IMR-90 (cell line): ENCODE measurements at regions not wholly inside any gene's neighbourhood (a gene's known extent, or its start where the extent isn't known, plus 50 kb on each side); places are given as distances from the start of the nearest gene placed in this dataset.

Experiments used
- ATAC-seq: fragments of 200-7000 bp; cut with Tn5 transposase; 2 replicates; pipeline ENCODE4 v1.9.1; 2020; ENCODE audit warnings: low read depth, mild to moderate bottlenecking, moderate library complexity
- BruUV-seq: library from RNA; stranded (reverse); fragments of 400-500 nt; replicated peaks from 2 replicates; lab custom pipeline; 2021; lab: Mats Ljungman, UMichigan
- CTCF ChIA-PET: fragments of 300-600 bp; formaldehyde crosslinking; extraction: SDS; loops from one replicate; lab custom pipeline; 2021; ENCODE audit warnings: antibody characterized with exemption; lab: Yijun Ruan, JAX
- POLR2A ChIA-PET: fragments of 300-600 bp; sonication (Branson Sonifier 250); formaldehyde crosslinking; loops from one replicate; lab custom pipeline; 2022; ENCODE audit warnings: antibody characterized with exemption; ENCODE audit not compliant: unreplicated experiment; lab: Charles Lee
- DNase-seq: peaks from one replicate; pipeline ENCODE4 v3.0.0; 2013
- H2AFZ ChIP-seq: replicated peaks from 2 replicates; pipeline ENCODE3; 2013; ENCODE audit warnings: low read length, mild to moderate bottlenecking; ENCODE audit not compliant: poor library complexity
- H2AK5ac ChIP-seq: 2 replicates; pipeline ENCODE4 v1.6.1; 2013; ENCODE audit warnings: low read depth, low read length, inconsistent platforms
- H2AK9ac ChIP-seq: replicated peaks from 2 replicates; pipeline ENCODE3; 2013; ENCODE audit warnings: mild to moderate bottlenecking, low read depth, low read length, moderate library complexity; ENCODE audit not compliant: poor library complexity
- H2BK120ac ChIP-seq: 2 replicates; pipeline ENCODE4 v1.6.1; 2013; ENCODE audit warnings: low read depth, low read length, inconsistent platforms
- H2BK15ac ChIP-seq: 3 replicates; pipeline ENCODE4 v1.6.1; 2013; ENCODE audit warnings: low read depth, low read length, inconsistent platforms
- H2BK20ac ChIP-seq: 2 replicates; pipeline ENCODE4 v1.6.1; 2013; ENCODE audit warnings: low read depth, mild to moderate bottlenecking, inconsistent platforms, low read length, moderate library complexity
- H2BK5ac ChIP-seq: 2 replicates; pipeline ENCODE4 v1.6.1; 2013; ENCODE audit warnings: mild to moderate bottlenecking, low read depth, low read length, inconsistent platforms; ENCODE audit not compliant: poor library complexity, severe bottlenecking
- H3K14ac ChIP-seq: replicated peaks from 2 replicates; pipeline ENCODE4 v1.6.1; 2013; ENCODE audit warnings: low read depth, low read length, inconsistent platforms
- H3K18ac ChIP-seq: 2 replicates; pipeline ENCODE4 v1.6.1; 2013; ENCODE audit warnings: low read depth, low read length, control low read depth
- H3K23ac ChIP-seq: 2 replicates; pipeline ENCODE4 v1.6.1; 2013; ENCODE audit warnings: low read depth, low read length, inconsistent platforms
- H3K27ac ChIP-seq: 2 replicates; pipeline ENCODE4 v1.5.1; 2013; ENCODE audit warnings: mild to moderate bottlenecking, control low read depth, low read length; ENCODE audit not compliant: insufficient read depth
- H3K27me3 ChIP-seq: 2 replicates; pipeline ENCODE4 v1.6.1; 2013; ENCODE audit warnings: low read length; ENCODE audit not compliant: control insufficient read depth, insufficient read depth
- H3K36me3 ChIP-seq: 2 replicates; pipeline ENCODE4 v1.6.1; 2013; ENCODE audit warnings: low read length, mixed read lengths; ENCODE audit not compliant: control insufficient read depth, insufficient read depth
- H3K4ac ChIP-seq: 2 replicates; pipeline ENCODE4 v1.6.1; 2013; ENCODE audit warnings: low read depth, low read length, inconsistent platforms
- H3K4me1 ChIP-seq: 2 replicates; pipeline ENCODE4 v1.6.1; 2013; ENCODE audit warnings: low read length, mixed read lengths; ENCODE audit not compliant: control insufficient read depth, insufficient read depth
- H3K4me2 ChIP-seq: 2 replicates; pipeline ENCODE4 v1.6.1; 2013; ENCODE audit warnings: low read depth, mild to moderate bottlenecking, control low read depth, low read length, moderate library complexity
- H3K4me3 ChIP-seq: 2 replicates; pipeline ENCODE4 v1.5.1; 2013; ENCODE audit warnings: low read depth, mild to moderate bottlenecking, control low read depth, low read length, moderate library complexity; ENCODE audit not compliant: insufficient read depth
- H3K56ac ChIP-seq: 2 replicates; pipeline ENCODE4 v1.6.1; 2013; ENCODE audit warnings: low read length, inconsistent platforms; ENCODE audit not compliant: insufficient read depth; ENCODE audit errors: extremely low read depth
- H3K79me1 ChIP-seq, 2 experiments: 2 replicates each; pipeline ENCODE4 v1.6.1; 2013; ENCODE audit warnings: low read length in 2 of 2, inconsistent platforms in 1 of 2, low read depth in 1 of 2
- H3K9ac ChIP-seq: 2 replicates; pipeline ENCODE4 v1.6.1; 2013; ENCODE audit warnings: low read depth, low read length, control low read depth
- H3K9me1 ChIP-seq: 2 replicates; pipeline ENCODE4 v1.6.1; 2013; ENCODE audit warnings: low read length, inconsistent platforms; ENCODE audit not compliant: insufficient read depth
- H3K9me3 ChIP-seq: 2 replicates; pipeline ENCODE4 v1.6.1; 2013; ENCODE audit warnings: low read length; ENCODE audit not compliant: control insufficient read depth, insufficient read depth
- H4K20me1 ChIP-seq: 2 replicates; pipeline ENCODE4 v1.6.1; 2013; ENCODE audit warnings: low read length, inconsistent platforms; ENCODE audit not compliant: insufficient read depth
- H4K5ac ChIP-seq: 2 replicates; pipeline ENCODE4 v1.6.1; 2013; ENCODE audit warnings: mild to moderate bottlenecking, low read depth, low read length, control low read depth
- H4K8ac ChIP-seq, 2 experiments: 2 replicates each; pipeline ENCODE4 v1.6.1; 2013; ENCODE audit warnings: low read depth in 2 of 2, low read length in 2 of 2, control low read depth in 1 of 2, inconsistent platforms in 1 of 2
- H4K91ac ChIP-seq: 2 replicates; pipeline ENCODE4 v1.6.1; 2013; ENCODE audit warnings: low read depth, low read length, inconsistent platforms; ENCODE audit not compliant: insufficient read depth
- BHLHE40 ChIP-seq: fragments of 150-350 bp; IDR thresholded peaks from 2 replicates; pipeline ENCODE4 v1.6.1; 2016; ENCODE audit warnings: mild to moderate bottlenecking, low read depth, low read length
- CEBPB ChIP-seq: IDR thresholded peaks from 2 replicates; pipeline ENCODE4 v1.6.1; 2012; ENCODE audit warnings: low read depth, low read length, improper control_type of control experiment
- CHD1 ChIP-seq: IDR thresholded peaks from 2 replicates; pipeline ENCODE4 v1.6.1; 2012; ENCODE audit warnings: low read depth, low read length, improper control_type of control experiment
- CTCF ChIP-seq: conservative IDR thresholded peaks from 2 replicates; pipeline ENCODE4 v1.5.1; 2012; ENCODE audit warnings: mild to moderate bottlenecking, low read depth, low read length, improper control_type of control experiment
- ELK1 ChIP-seq: fragments of 150-350 bp; IDR thresholded peaks from 2 replicates; pipeline ENCODE4 v1.6.1; 2016; ENCODE audit warnings: low read depth, mild to moderate bottlenecking, low read length, moderate library complexity, borderline replicate concordance
- FOS ChIP-seq: fragments of 150-350 bp; IDR thresholded peaks from 2 replicates; pipeline ENCODE4 v1.6.1; 2016; ENCODE audit warnings: low read depth, low read length
- MAZ ChIP-seq: IDR thresholded peaks from 2 replicates; pipeline ENCODE4 v1.6.1; 2012; ENCODE audit warnings: low read depth, mild to moderate bottlenecking, low read length, improper control_type of control experiment, moderate library complexity, borderline replicate concordance
- MXI1 ChIP-seq: IDR thresholded peaks from 2 replicates; pipeline ENCODE4 v1.6.1; 2012; ENCODE audit warnings: low read depth, mild to moderate bottlenecking, low read length, moderate library complexity, borderline replicate concordance
- NFE2L2 ChIP-seq: fragments of 150-350 bp; IDR thresholded peaks from 2 replicates; pipeline ENCODE4 v1.6.1; 2016; ENCODE audit warnings: low read depth, mild to moderate bottlenecking, low read length
- POLR2A ChIP-seq: IDR thresholded peaks from 2 replicates; pipeline ENCODE4 v1.6.1; 2012; ENCODE audit warnings: mild to moderate bottlenecking, low read depth, low read length
- RAD21 ChIP-seq: IDR thresholded peaks from 2 replicates; pipeline ENCODE4 v1.6.1; 2012; ENCODE audit warnings: low read length, improper control_type of control experiment
- RCOR1 ChIP-seq: IDR thresholded peaks from 2 replicates; pipeline ENCODE4 v1.6.1; 2012; ENCODE audit warnings: mild to moderate bottlenecking, low read length, improper control_type of control experiment; ENCODE audit not compliant: insufficient replicate concordance
- RFX5 ChIP-seq: IDR thresholded peaks from 2 replicates; pipeline ENCODE4 v1.8.0; 2012; ENCODE audit warnings: low read depth, mild to moderate bottlenecking, low read length, moderate library complexity
- SMC3 ChIP-seq: fragments of 150-350 bp; IDR thresholded peaks from 2 replicates; pipeline ENCODE4 v1.6.1; 2016; ENCODE audit warnings: low read depth, mild to moderate bottlenecking, antibody characterized with exemption, low read length, moderate library complexity
- USF2 ChIP-seq: fragments of 150-350 bp; IDR thresholded peaks from 2 replicates; pipeline ENCODE4 v1.6.1; 2017; ENCODE audit warnings: mild to moderate bottlenecking, antibody characterized with exemption, low read length, low read depth
- WGBS, 2 experiments: methylation state at CpG; one replicate each; pipeline versions ENCODE4 v1.1.5 to v1.1.7; 2013; ENCODE audit warnings: missing lambda C conversion rate in 2 of 2; ENCODE audit not compliant: insufficient read length in 1 of 2; ENCODE audit errors: extremely low coverage in 2 of 2; 5-methylcytosine and 5-hydroxymethylcytosine counted together
- dilution Hi-C: fragments of 300-500 bp; cut with HindIII; formaldehyde crosslinking; loops from one replicate; pipeline ENCODE4 v1.14.3; 2018; ENCODE audit warnings: low sequenced_read_pairs; ENCODE audit not compliant: unreplicated experiment
- in situ Hi-C: fragments of 300-500 bp; cut with MboI; formaldehyde crosslinking; loops from 3 replicates; pipeline ENCODE4 v1.14.3; 2019; ENCODE audit warnings: low sequenced_read_pairs, inconsistent platforms, mixed read lengths
- intact Hi-C: fragments of 100-400 bp; cut with micrococcal nuclease; formaldehyde crosslinking; loops from 2 replicates; pipeline ENCODE4 v1.10.0; 2022

DNA sequence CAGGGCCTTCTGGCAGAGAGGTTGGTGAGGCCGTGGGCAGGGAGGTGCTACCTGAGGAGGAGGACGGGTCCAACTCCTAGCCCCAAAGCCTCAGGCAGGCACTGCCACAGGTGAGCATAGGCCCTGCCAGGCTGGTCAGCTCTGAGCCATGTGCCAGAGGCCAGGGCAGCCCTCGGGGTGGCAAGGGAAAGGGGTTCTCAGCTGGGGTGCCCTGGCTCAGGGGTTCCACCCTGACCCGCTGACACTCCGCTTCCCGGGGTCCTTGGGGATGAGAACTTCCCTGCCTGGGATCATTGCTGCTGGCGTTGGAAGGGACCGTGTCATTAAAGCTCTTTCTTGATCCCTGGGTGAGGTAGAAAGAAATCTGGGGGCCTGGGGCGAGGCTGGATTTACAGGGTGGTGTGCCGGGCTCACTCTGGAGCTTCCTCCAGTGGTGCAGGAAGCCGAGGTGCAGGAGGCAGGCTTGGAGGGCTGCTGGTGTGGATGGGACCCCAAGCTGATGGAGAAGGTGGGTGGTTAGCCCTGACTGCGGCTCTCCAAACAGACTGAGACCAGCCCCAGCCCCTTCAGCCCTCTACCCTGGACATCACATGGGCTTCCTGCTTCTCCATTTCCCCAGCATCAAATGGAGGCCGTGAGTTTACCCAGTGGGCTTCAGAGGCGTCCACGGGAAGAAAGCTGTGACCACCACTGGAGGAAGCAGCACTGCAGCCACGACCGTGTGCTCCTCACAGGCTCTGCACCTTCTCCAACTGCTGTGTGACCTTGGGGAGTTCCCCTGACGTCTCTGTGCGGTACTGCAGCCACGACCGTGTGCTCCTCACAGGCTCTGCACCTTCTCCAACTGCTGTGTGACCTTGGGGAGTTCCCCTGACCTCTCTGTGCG, 295.2 kb downstream of the NDUFA10 start:
- DNase-seq: no peak
- H2BK15ac ChIP-seq: no peak overlapping the region
- POLR2A ChIA-PET: no interaction called here
- ATAC-seq: no peak
- in situ Hi-C loops (no loop called here), dilution Hi-C loops (no loop called here), intact Hi-C loops (no loop called here)
- H3K14ac ChIP-seq: no peak overlapping the region
- H4K91ac ChIP-seq: no peak overlapping the region
- no peak overlapping the region for H2AK9ac ChIP-seq
- BruUV-seq: no TSS peak
- WGBS, 2 experiments: 80% methylated on average over 1 of the region's 22 CpGs; no CpG with 5 or more reads in 1 of the 2 experiments
- no peak overlapping the region for H2BK20ac ChIP-seq
- H3K4me1 ChIP-seq: no peaks in the 10 kb centered on the region
- no peak overlapping the region for H3K4me2 ChIP-seq
- no peaks in the 10 kb centered on the region for H4K20me1 ChIP-seq
- H4K8ac ChIP-seq: no peak overlapping the region
- H3K18ac ChIP-seq: no peak overlapping the region
- no peaks in the 10 kb centered on the region for H3K27me3 ChIP-seq
- H3K9ac ChIP-seq: no peak overlapping the region
- no peak overlapping the region for H2AFZ ChIP-seq
- H2BK120ac ChIP-seq: no peak overlapping the region
- H3K79me1 ChIP-seq: no peaks in the 10 kb centered on the region
- H2AK5ac ChIP-seq: no peak overlapping the region
- H3K4me3 ChIP-seq: no peak overlapping the region
- H3K23ac ChIP-seq: no peak overlapping the region
- H4K5ac ChIP-seq: no peak overlapping the region
- no peak overlapping the region for H3K4ac ChIP-seq
- H3K56ac ChIP-seq: no peak overlapping the region
- no peaks in the 10 kb centered on the region for H3K36me3 ChIP-seq
- no peak overlapping the region for H2BK5ac ChIP-seq
- CTCF ChIA-PET: no interaction called here
- H3K9me1 ChIP-seq: no peaks in the 10 kb centered on the region
- H3K27ac ChIP-seq: no peak overlapping the region
- H3K9me3 ChIP-seq: peaks cover 40% of the 10 kb centered on the region
- no peak for TF ChIP-seq BHLHE40
- TF ChIP-seq CHD1: no peak
- TF ChIP-seq RFX5: no peak
- TF ChIP-seq CEBPB: no peak
- TF ChIP-seq MXI1: no peak
- TF ChIP-seq ELK1: no peak
- TF ChIP-seq CTCF: no peak
- no peak for TF ChIP-seq POLR2A
- TF ChIP-seq RCOR1: no peak
- no peak for TF ChIP-seq FOS
- no peak for TF ChIP-seq NFE2L2
- no peak for TF ChIP-seq RAD21
- TF ChIP-seq MAZ: no peak
- TF ChIP-seq USF2: no peak
- no peak for TF ChIP-seq SMC3
